ENCODE measurements at regions not wholly inside any gene's neighbourhood (a gene's known extent, or its start where the extent isn't known, plus 50 kb on each side); places are given as distances from the start of the nearest gene placed in this dataset.

- TF ChIP-seq ZNF565 (CRISPR knock-in tag; conservative IDR thresholded peaks at IDR 0.05; ENCODE audit: low read depth) (no peak), SNAI2 (CRISPR knock-in tag; IDR thresholded peaks at IDR 0.05) (no peak), ZNF8 (CRISPR knock-in tag; IDR thresholded peaks at IDR 0.05) (no peak), ZNF70 (CRISPR knock-in tag; IDR thresholded peaks at IDR 0.05) (no peak), RARB (CRISPR knock-in tag; IDR thresholded peaks at IDR 0.05) (no peak), CSDC2 (CRISPR knock-in tag; IDR thresholded peaks at IDR 0.05) (no peak), TOX (CRISPR knock-in tag; IDR thresholded peaks at IDR 0.05; ENCODE audit: borderline replicate concordance) (no peak), ZC3H10 (CRISPR knock-in tag; IDR thresholded peaks at IDR 0.05) (no peak), ZFP3 (CRISPR knock-in tag; IDR thresholded peaks at IDR 0.05) (no peak), PATZ1 (CRISPR knock-in tag; IDR thresholded peaks at IDR 0.05; ENCODE audit: borderline replicate concordance) (no peak), CSRNP3 (CRISPR knock-in tag; IDR thresholded peaks at IDR 0.05) (no peak), ARNTL (CRISPR knock-in tag; IDR thresholded peaks at IDR 0.05; ENCODE audit: borderline replicate concordance, low read depth) (no peak)
- ATAC-seq, result no peak
Measured at GRCh38 chr9:135356021-135356420, 123.6 kb upstream of the PPP1R26 start.

GRCh38 chr9:135356796-135357195 is 122.8 kb upstream of the PPP1R26 start:
- TF ChIP-seq BACH2 (CRISPR knock-in tag; IDR thresholded peaks at IDR 0.05; ENCODE audit: borderline replicate concordance) (no peak), TCF4 (CRISPR knock-in tag; IDR thresholded peaks at IDR 0.05; ENCODE audit: borderline replicate concordance) (no peak)
- ATAC-seq, result no peak

GRCh38 chr9:135357863-135358551 is 121.6 kb upstream of the PPP1R26 start:
- TF ChIP-seq ZNF565 (CRISPR knock-in tag; conservative IDR thresholded peaks at IDR 0.05; ENCODE audit: low read depth) (no peak), ZNF8 (CRISPR knock-in tag; IDR thresholded peaks at IDR 0.05) (no peak), TOX (CRISPR knock-in tag; IDR thresholded peaks at IDR 0.05; ENCODE audit: borderline replicate concordance) (no peak), PPARA (CRISPR knock-in tag; IDR thresholded peaks at IDR 0.05; ENCODE audit: borderline replicate concordance) (no peak), ZFP30 (CRISPR knock-in tag; IDR thresholded peaks at IDR 0.05) (no peak), CSDC2 (CRISPR knock-in tag; IDR thresholded peaks at IDR 0.05) (no peak), ZC3H10 (CRISPR knock-in tag; IDR thresholded peaks at IDR 0.05) (no peak), CREB5 (CRISPR knock-in tag; IDR thresholded peaks at IDR 0.05; ENCODE audit: low read depth) (no peak), TSHZ2 (CRISPR knock-in tag; IDR thresholded peaks at IDR 0.05) (no peak), BACH2 (CRISPR knock-in tag; IDR thresholded peaks at IDR 0.05; ENCODE audit: borderline replicate concordance) (no peak), ZFP3 (CRISPR knock-in tag; IDR thresholded peaks at IDR 0.05) (no peak), ESRRG (CRISPR knock-in tag; IDR thresholded peaks at IDR 0.05) (no peak), ISL1 (CRISPR knock-in tag; IDR thresholded peaks at IDR 0.05) (no peak), ZNF70 (CRISPR knock-in tag; IDR thresholded peaks at IDR 0.05) (no peak), RARB (CRISPR knock-in tag; IDR thresholded peaks at IDR 0.05) (no peak), GLIS3 (CRISPR knock-in tag; IDR thresholded peaks at IDR 0.05) (no peak)
- ATAC-seq, result no peak

- ATAC-seq, result no peak
- no peak for TF ChIP-seq ZC3H10 (CRISPR knock-in tag; IDR thresholded peaks at IDR 0.05)
- no peak for TF ChIP-seq TCF4 (CRISPR knock-in tag; IDR thresholded peaks at IDR 0.05; ENCODE audit: borderline replicate concordance)
- no peak for TF ChIP-seq GLIS3 (CRISPR knock-in tag; IDR thresholded peaks at IDR 0.05)
- TF ChIP-seq ZNF565 (CRISPR knock-in tag; conservative IDR thresholded peaks at IDR 0.05; ENCODE audit: low read depth), result no peak
- TF ChIP-seq CSRNP3 (CRISPR knock-in tag; IDR thresholded peaks at IDR 0.05), result no peak
- no peak for TF ChIP-seq ESRRG (CRISPR knock-in tag; IDR thresholded peaks at IDR 0.05)
- no peak for TF ChIP-seq ZFP3 (CRISPR knock-in tag; IDR thresholded peaks at IDR 0.05)
- no peak for TF ChIP-seq SNAI2 (CRISPR knock-in tag; IDR thresholded peaks at IDR 0.05)
- TF ChIP-seq CREB5 (CRISPR knock-in tag; IDR thresholded peaks at IDR 0.05; ENCODE audit: low read depth), result no peak
- no peak for TF ChIP-seq ISL1 (CRISPR knock-in tag; IDR thresholded peaks at IDR 0.05)
- no peak for TF ChIP-seq TSHZ2 (CRISPR knock-in tag; IDR thresholded peaks at IDR 0.05)
Measured at GRCh38 chr9:135358552-135358940, 121.0 kb upstream of the PPP1R26 start.

All from SK-N-SH treated with all-trans-retinoic acid at 6 μM for 48 hours (cell line).